Esophagus muscularis mucosa (tissue), 4 donors: ENCODE measurements at regions not wholly inside any gene's neighbourhood (a gene's known extent, or its start where the extent isn't known, plus 50 kb on each side); places are given as distances from the start of the nearest gene placed in this dataset.
"Not testable (repeated sequence)": the region's sequence is repeated elsewhere in the genome, so short reads cannot be mapped to it uniquely, and the experiment has no call there.

Experiments used
- CTCF ChIP-seq, 3 experiments: fragments of 200-600 bp in 2 of 3; fragments of 450-650 bp in 1 of 3; sonication (generic) in 2 of 3; IDR thresholded peaks; one replicate each; pipeline ENCODE4 v1.5.1; 2017 to 2019; ENCODE audit warnings: antibody characterized with exemption in 3 of 3, mild to moderate bottlenecking in 2 of 3, moderate library complexity in 1 of 3
- EP300 ChIP-seq: sonication (generic); formaldehyde crosslinking; IDR thresholded peaks from one replicate; pipeline ENCODE4 v1.6.1; 2017; ENCODE audit warnings: antibody characterized with exemption
- POLR2A ChIP-seq: fragments of 450-650 bp; IDR thresholded peaks from one replicate; pipeline ENCODE4 v1.6.1; 2017; ENCODE audit warnings: antibody characterized with exemption, moderate library complexity, mild to moderate bottlenecking, low read depth
- POLR2AphosphoS5 ChIP-seq, 2 donors: sonication (generic); formaldehyde crosslinking; IDR thresholded peaks; one replicate each; pipeline ENCODE4 v1.6.1; 2017; ENCODE audit warnings: antibody characterized with exemption in 2 of 2

GRCh38 chr6:140783504-140783903 is 1349.2 kb upstream of the GJE1 start:
- TF ChIP-seq CTCF (IDR thresholded peaks at IDR 0.05); POLR2AphosphoS5 (IDR thresholded peaks at IDR 0.05); POLR2A; EP300: not testable (repeated sequence)
